ENCODE measurements at regions not wholly inside any gene's neighbourhood (a gene's known extent, or its start where the extent isn't known, plus 50 kb on each side); places are given as distances from the start of the nearest gene placed in this dataset.

GRCh38 chr7:4613846-4614548 is 68.1 kb upstream of the FOXK1 start:
- peak; percentile 12 for DNase-seq

DNA sequence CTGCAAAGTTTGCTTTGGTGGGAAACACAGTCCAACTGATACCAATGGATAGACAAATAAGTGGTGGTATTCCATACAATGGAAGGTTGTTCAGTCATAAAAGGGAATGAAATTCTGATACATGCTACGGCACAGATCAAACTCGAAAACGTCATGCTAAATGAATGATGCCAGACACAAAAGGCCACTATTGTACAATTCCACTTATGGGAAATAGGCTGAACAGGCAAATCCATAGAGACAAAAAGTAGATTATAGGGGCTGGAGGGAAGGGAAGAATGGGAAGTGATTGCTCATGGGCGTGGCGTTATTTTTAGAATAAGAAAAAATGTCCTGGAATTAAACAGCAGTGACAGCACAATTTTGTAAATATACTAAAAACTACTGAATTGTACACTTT is 66.0 kb upstream of the FOXK1 start:
- no peak for DNase-seq

DNA sequence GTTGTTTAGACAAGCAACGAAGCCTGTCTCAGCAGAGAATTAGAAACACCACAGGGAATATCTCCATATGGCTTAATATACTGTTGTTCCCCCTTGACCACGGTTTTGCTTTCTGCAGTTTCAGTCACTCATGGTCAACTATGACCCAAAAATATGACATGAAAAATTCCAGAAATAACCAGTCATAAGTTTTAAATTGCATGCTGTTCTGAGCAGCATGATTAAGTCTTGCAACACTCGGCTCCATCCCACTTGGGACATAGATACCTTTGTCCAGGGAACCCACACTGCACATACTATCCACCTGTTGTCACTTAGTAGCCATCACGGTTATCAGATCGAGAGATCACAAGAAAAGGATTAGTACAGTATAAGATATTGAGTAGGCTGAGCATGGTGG is 60.7 kb upstream of the FOXK1 start:
- peak; percentile 16 for DNase-seq

GRCh38 chr7:4626318-4626845 is 55.7 kb upstream of the FOXK1 start:
- no peak for DNase-seq

DNA sequence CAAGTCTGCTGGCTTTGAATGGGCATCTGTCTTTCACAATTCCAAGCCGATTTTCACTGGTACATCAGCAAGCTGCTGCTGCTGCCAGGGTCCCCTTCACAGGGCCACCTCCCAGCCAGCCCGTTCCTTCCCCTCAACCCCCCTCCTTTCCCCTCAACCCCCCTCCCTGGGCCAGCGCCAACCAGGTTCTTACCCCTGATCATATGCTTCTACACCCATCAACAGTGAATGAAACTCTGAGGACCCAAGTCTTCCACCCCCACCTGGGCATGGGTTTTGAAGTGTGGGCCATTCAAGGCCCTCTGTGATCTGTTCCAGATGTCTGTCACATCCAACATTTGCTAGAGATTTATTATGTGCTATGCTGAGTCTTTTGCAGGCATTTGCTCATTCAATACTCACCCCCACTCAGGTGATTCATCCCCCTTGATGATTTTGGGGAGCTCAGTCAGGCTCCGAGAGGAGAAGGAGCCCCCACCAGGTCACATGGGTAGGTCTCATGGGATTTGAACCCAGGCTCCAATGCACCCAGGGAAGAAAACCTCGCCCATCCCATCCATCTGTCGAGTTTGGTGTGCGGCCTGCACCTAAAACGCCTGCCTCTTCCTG is 52.7 kb upstream of the FOXK1 start:
- DNase-seq = no peak

DNA sequence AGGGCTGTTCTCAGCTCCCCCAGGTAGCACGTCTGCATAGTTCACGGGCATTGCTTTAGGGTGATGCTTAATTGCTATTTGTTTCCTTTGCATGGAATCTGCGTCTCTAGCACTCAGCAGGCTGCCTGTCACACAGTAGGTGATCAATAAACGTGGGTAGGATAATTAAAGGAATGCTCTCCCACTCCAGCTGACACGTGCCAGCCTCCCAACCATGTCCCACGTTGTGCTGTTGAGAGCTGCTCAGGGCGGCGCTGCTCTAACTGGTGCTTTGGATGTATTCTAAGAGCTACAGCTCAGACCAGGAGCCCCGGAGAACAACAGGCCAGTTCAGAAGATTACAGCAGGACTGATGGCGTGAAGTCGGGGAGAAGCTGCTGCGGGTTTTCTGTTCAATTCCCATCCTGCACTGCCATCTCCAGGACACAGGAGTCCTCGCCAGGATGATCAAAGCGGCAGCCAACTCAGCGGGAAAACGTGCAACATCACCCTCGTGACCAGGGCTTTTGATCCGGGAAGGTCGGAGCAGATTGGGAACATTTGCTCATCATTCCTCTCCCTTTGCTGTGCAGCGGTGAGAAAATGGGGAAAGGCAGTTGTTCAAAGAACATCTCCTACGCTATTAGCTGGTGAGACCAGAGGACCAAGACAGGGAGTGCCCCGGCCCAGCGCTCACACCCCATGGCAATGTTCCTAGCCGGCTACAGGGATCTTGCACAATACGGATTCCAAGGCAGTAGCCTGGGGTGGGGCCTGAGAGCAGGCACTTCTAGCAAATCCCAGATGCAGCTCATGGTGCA is 50.5 kb upstream of the FOXK1 start:
- DNase-seq = peak; percentile 41
